HG03575 (cell line): ENCODE measurements at regions not wholly inside any gene's neighbourhood (a gene's known extent, or its start where the extent isn't known, plus 50 kb on each side); places are given as distances from the start of the nearest gene placed in this dataset.

Experiments used
- ATAC-seq: cut with Tn5 transposase; IDR thresholded peaks from one replicate; pipeline ENCODE4 v1.9.1; 2021; ENCODE audit not compliant: unreplicated experiment, insufficient number of reproducible peaks, low FRiP score; ENCODE audit errors: extremely low read depth

DNA sequence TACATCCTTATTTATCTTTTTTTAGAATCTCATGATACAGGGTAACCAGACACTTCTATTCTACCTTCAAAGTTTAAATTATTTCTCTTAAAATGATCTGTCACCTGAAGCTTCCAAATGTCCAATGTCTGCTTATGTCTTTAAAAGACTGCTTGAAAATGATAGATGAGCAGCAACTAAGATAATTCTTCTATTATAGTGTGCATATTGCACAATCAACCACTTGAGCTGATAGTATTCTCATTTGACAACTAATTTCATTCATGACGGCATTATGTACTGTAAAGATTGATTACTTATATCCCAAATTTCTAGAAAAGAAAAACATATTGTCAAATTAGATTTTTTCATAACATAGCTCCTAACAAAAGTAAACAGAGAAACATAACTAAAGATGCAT is 1478.2 kb upstream of the MIR17HG start:
- ATAC-seq = no peak

DNA sequence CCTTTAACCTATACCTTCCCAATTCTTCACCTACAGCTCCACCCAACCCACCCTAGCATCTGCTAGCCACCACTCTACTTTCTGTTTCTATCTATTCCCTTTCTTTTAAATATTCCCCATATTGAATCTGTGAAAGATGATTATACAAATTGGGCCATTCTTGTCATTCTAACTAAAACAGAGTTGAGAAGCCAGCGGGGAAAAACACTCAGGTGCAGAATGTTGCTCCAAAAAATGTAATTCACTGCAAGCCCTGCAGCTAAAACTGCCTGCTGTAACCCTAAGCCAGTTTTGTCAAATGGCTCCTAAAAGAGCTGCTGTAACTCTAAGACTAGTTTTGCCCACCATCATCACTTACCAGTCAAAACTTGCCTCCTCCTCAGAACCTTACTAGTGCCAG is 1468.6 kb upstream of the MIR17HG start:
- ATAC-seq = no peak

DNA sequence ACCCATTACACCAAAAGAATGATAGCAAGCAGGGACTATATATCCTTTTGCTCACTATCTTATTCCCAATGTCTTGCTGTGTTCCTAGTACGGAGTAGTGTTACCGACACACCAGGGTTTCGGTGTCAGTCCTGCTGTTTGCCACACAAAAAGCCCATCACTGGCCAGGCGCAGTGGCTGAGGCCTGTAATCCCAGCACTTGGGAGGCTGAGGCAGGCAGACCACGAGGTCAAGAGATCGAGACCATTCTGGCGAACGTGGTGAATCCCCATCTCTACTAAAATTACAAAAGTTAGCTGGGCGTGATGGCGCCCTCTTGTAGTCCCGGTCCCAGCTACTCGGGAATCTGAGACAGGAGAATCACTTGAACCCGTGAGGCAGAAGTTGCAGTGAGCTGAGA is 1467.3 kb upstream of the MIR17HG start:
- ATAC-seq = no peak

DNA sequence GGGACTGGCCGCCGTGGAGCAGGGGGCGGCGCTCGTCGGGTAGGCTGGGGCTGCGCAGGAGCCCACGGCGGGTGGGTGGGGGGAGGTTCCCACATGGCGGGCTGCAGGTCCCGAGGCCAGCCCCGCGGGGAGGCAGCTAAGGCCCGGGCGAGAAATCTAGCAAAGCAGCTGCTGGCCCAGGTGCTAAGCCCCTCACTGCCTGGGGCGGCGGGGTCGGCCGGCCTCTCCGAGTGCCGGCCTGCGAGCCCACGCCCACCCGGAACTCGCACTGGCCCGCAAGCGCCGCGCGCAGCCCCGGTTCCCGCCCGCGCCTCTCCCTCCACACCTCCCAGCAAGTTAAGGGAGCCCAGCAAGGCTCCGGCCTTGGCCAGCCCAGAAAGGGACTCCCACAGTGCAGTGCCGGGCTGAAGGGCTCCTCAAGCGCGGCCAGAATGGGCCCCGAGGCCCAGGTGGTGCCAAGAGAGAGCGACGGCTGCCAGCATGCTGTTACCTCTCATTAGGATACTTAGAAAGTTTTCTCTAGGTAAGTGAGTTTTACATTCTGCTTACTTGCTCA is 1463.5 kb upstream of the MIR17HG start:
- no peak for ATAC-seq

DNA sequence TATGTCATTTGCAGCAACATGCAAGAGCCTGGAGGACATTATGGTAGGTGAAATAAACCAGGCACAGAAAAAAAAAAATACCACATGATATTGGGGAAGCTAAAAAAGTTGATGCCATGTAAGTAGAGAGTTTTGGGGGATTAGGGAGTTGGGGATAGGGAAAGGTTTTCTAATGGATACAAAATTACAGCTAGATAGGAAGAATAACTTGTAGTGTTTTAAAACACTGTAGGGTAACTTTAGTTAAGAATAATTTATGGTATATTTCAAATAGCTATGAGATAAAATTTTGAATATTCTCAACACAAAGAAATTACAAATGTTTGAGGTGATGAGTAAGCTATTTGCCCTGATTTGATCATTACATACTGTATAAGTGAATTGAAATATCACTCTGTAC is 1456.7 kb upstream of the MIR17HG start:
- ATAC-seq = no peak

DNA sequence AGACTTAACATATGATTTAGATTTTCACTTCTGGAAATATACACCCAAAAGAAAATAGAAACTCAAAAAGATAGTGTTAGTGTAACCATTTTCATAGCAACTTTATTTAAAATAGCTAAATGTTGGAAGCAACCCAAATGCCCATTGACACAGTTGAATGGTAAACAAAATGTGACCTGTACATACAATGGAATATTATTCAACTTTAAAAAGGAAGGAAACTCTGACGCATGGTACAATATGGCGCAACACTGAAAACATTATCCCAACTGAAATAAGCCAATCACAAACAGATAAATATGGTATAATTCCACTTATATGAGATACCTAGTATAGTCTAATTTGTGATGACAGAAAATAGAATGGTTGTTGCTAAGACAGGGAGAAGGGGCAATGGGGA is 1456.1 kb upstream of the MIR17HG start:
- ATAC-seq = no peak

DNA sequence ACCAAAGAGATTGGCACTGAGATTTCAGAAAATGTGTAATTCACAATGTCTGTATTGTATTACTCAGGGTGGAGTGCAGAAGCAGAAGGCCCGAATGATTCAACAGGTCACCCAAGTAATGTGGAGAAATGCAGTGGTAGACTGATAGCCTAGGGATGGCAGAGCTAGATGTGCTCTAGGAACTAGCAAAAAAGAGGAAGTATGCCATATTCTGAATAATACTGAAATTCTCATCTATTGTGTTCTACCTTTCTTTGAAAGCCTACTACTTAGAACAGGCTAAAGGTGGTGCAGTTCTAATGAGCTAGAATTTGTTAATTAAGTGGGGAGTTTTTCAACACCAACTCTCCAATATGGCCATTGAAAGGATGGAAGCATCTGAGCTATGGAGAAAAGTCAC is 1449.8 kb upstream of the MIR17HG start:
- ATAC-seq = peak; percentile 81

DNA sequence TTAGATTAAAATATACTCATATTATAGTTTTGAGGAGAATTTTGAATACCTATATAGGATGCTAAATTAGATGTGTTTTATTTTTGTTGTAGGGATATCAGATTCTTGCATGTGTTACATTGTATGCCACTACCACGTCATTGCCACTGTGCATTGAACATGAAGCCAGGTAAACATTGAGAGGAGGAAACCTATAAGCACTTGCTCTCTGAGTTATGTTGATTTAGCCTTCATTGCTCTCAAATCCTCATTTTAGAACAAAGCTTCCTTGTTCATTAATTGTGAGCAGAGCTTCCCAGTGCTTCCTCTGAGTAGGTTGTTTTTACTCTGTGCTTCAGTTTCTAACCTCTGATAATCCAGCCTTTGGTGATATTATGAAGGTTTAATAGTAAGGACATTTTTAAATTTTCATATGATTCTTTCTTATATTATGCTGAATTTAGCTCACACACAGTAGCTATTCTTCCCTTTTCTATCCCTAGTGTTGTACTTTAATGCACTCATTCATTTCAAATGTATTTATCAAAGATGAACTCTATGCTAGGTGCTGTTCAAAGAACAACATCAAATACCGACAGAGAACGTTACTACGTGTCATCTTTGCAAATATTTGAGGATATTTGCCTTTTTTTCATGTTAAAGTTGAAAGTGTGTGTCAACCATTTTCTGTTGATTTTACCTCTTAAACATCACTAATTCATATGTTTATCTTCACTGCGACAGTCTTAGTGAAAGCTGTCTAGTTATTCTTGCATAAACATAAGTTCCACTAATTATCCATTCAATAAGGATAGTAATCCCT is 1448.0 kb upstream of the MIR17HG start:
- no peak for ATAC-seq

DNA sequence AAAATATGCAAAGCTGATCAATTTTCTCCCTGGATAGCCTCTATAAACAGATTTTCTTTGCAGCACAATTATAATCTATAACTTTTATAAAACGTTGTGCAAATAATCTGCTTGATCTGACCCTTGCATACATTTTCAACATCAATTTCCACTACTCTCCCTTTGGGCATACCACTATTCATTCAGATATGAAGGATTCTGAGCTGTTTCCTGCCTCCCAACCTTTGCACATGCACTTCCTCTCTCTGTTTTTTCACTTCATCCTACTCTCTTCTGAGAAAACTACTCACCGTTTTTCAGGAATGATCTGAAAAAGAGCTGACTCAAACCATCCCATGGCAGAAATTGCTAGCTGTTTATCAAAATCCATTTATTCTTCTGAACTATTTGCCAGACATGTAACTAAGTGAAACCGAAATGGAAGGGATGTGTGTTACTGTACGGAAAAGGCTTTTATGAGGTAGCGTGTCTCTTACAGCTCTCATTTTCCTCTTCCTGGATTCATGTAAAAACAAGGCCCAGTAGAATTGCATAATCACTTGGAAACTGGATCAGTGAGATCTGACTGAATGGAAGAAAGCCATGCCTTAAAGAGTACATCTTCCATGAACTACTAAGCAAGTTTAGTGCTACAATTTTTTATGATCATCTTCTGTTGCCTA is 1447.3 kb upstream of the MIR17HG start:
- ATAC-seq = no peak

DNA sequence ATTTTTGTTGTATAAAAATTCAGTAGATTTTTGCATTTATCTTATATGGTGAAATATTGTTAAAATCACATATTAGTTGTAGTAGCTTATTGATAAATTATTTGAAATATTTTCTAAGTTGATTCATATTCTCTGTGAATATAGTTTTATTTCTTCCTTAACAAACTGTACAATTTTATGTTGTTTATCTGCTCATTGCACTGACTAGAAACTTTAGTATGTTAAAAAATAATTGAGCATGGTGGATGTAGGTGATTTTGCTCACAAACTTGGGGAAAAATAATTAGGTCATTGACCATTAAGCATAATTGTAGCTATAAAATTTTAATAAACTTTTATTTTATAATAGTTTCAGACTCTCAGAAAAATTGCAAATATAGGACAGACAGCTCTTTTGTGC is 1445.3 kb upstream of the MIR17HG start:
- no peak for ATAC-seq

DNA sequence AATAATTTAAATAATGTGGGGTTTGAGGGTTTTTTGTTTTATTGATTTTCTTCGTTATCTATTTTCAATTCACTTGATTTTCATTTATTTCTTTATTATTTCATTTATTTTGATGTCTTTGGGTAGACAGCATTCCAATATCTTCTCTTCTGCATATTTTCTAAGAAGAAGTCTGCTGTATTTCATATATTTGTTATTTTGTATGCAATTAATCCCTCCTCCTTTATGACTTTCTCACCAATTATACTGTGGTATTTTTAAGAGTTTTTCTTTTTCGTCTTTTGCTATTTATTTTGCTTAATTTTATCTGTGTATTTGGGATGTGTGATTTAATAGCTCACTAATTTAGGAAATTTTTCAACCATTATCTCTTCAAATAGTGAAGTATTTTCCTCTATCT is 1444.4 kb upstream of the MIR17HG start:
- no peak for ATAC-seq

DNA sequence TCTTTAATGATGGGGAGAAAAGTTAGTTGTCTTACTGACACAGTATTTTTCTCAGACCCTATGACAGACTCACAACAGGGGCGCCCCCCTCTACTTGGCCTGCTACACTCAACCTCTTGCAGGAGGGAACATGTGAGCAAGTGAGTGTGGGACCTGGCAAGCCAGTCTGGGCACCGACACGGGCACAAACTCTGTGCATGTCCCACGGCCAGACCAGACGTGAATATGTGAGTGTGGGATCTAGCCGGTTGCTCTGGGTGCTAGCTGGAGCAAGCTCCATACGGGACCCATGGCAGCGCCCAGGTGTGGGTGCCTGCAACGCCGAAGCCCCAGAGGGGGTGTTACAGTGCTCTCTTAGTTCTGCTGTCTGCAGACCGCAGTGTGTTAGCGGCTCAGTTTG is 1437.3 kb upstream of the MIR17HG start:
- ATAC-seq = no peak

DNA sequence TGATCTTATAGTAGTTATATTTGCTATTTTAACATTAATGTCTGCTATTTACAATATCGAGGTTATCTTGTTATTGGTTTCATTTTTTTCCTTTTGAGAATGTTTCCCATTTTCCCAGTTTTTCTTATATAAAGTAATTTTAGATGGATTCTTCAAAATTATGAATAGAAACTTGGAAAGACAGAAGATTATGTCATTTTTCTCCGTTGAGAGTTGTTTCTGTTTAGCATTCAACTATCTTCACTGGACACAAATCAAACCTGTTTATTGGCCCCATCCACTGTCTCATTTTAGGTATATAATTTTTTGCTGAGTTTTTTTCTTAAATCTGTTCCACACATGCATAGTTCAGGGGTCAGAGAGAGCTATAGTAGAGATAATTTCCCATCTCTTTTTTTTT is 1430.9 kb upstream of the MIR17HG start:
- ATAC-seq = no peak

DNA sequence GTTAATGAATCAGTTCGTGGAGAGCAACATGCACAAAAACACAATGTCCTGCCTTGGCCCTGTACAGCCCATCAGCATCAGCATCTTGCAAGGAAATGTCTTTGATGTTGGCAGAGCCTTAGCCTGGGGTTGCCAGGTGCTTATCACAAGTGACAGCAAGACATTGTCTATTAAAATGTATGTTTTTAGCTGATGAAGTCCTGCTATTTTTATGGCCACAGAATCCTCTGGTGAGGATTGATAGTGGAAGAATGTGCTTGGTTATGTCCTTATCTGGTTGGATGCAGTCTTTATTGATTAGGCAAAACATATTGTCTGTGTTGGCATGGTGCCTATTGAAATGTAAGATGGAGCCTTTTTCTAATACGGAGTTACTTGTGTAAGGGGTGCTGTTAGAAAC is 1427.0 kb upstream of the MIR17HG start:
- no peak for ATAC-seq

DNA sequence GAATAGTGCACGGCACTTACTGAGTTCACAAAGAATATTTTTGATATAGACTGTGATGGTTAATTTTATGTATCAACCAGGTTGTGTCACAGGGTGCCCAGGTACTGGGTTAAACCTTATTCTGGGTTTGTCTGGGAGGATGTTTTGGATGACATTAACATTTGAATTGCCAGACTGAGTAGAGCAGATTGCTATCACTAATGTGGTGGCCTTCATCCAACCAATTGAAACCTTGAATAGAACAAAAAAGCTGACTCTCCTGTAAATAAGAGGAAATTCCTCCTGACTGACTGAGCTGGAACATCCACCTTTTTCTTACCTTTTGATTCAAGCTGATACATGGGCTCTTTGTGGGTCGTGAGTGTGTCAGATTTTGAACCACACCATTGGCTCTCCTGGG is 1424.4 kb upstream of the MIR17HG start:
- no peak for ATAC-seq

DNA sequence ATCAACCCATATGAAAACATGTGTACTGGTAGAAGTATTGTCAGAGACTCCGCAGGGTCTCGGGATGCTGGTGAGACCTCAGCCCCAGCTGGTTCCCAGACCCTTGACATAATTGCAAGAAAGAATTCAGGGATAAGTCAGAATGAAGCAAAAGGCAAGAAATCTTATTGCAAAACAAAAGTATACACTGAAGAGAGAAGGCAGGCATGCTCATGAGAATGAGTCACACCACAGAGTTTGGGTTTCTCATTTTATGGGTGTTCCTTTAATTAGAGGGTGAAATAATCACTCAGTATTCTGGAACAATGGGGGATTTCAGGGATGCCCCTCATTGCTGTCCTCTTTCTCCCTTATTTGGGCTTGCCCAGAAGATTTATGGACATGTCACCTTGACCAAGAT is 1423.8 kb upstream of the MIR17HG start:
- no peak for ATAC-seq

DNA sequence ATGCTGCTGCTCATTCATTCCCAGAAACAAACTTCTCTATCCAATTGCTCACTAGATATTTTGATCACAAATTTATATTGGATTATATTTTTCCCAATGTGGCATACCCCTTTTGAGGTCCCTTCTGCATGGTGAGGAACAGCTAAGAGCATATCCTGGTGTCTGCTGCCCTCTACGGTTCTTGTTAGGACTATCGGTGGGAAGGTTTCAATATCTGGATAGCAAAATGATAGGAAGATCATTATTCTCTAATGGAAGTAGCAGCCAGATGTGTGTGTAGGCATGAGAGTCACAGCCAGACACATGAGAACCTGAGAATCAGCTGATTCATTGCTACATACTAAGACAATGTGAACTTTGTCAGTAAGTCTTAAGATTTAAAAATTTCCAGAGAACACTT is 1422.4 kb upstream of the MIR17HG start:
- no peak for ATAC-seq

DNA sequence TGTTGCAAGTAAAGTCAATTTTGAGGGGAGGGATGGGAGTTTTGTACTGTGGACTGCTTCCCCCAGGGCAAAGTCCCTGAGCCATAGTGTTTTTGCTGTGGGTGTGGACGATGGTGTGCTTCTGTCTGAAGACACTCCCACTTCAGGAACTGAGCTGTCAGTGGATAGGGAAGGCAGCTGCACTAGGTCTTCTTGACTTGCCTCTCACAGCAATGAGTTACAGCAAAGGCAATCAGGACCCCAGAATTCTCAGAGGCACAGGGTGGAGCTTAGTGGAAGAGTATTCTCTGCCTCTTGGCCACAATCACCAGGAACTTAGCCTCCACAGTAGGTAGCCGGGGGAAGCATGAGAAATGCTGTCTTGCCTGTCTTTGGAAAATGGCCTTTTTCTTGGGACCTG is 1416.6 kb upstream of the MIR17HG start:
- ATAC-seq = no peak

DNA sequence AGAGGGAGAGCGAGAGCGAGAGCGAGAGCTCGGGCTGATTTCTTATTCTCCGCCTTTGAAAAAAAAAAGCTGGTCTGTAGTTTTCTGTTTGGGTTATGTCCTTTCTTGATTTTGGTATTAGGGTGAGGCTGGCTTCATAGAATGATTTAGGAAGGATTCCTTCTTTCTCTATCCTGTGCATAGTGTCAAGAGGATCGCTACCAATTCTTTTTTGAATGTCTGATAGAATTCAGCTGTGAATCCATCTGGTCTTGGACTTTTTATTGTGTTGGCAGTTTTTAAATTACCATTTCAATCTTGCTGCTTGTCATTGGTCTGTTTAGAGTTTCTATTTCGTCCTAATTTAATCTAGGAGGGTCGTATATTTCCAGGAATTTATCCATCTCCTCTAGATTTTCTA is 1414.6 kb upstream of the MIR17HG start:
- no peak for ATAC-seq

DNA sequence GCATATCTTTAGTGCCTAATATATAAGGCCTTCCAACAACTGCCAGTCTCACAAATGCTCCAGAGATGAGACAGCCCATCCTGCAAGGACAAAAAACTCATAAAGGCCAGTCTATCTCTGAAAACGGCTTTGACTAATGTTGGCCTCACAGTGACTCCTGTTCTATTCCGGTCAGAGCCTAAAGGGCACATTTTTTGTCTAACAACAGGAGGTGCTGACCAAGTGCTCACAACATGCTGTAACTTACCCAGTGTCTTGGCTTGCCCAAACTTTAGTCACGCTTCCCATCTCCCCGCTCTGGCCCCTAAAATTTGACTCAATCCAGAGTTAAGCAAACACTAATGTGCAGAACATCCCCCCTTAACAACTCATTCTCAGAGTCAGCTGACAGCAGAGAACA is 1411.2 kb upstream of the MIR17HG start:
- no peak for ATAC-seq

DNA sequence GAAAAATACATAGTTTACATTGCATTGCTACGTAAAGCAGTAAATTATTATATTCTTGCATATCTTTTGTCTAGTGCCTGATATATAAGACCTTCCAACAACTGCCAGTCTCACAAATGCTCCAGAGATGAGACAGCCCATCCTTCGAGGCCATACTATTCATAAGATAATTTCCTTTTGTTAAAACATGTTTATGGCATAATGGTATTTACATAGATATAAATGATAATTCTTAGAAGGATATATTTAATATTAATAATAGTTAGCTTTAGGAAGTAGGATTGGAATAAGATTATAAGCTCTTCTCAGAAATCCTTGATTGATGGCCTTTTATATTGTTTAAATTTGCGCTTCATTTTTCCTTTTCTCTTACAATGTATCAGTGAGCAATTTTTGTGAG is 1410.1 kb upstream of the MIR17HG start:
- ATAC-seq = no peak
